ENCODE measurements at regions not wholly inside any gene's neighbourhood (a gene's known extent, or its start where the extent isn't known, plus 50 kb on each side); places are given as distances from the start of the nearest gene placed in this dataset.

DNA sequence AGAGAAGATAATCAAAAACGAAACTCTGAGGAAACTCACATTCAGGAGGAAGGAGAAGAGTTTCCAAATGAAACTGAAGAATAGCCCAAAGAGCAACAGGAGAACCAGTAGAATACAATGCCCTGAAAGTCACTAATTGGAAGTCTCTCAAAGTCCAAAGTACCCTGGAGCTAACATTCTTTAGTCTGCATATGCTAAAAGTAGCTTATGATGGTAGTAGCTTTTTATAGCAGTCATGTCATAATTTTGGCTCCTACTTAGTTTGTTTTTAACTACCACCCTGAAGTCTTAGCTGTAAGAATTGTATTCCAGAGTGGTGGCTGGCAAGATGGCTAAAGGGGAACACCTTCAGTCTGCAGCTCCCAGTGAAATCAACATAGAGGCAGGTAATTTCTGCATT lies 100.3 kb upstream of the FGF16 start:
- TF ChIP-seq, protein P1, sequence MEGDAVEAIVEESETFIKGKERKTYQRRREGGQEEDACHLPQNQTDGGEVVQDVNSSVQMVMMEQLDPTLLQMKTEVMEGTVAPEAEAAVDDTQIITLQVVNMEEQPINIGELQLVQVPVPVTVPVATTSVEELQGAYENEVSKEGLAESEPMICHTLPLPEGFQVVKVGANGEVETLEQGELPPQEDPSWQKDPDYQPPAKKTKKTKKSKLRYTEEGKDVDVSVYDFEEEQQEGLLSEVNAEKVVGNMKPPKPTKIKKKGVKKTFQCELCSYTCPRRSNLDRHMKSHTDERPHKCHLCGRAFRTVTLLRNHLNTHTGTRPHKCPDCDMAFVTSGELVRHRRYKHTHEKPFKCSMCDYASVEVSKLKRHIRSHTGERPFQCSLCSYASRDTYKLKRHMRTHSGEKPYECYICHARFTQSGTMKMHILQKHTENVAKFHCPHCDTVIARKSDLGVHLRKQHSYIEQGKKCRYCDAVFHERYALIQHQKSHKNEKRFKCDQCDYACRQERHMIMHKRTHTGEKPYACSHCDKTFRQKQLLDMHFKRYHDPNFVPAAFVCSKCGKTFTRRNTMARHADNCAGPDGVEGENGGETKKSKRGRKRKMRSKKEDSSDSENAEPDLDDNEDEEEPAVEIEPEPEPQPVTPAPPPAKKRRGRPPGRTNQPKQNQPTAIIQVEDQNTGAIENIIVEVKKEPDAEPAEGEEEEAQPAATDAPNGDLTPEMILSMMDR (IDR thresholded peaks at IDR 0.05), result no peak
- no peak for TF ChIP-seq POLR2A (IDR thresholded peaks at IDR 0.05)

All from testis (tissue), 2 donors.